SK-N-SH (cell line): ENCODE measurements at regions not wholly inside any gene's neighbourhood (a gene's known extent, or its start where the extent isn't known, plus 50 kb on each side); places are given as distances from the start of the nearest gene placed in this dataset.

Experiments
- CHD2 ChIP-seq: fragments of 150-350 bp; IDR thresholded peaks from 2 replicates; pipeline ENCODE4 v1.6.1; 2018; ENCODE audit warnings: low read length; ENCODE audit not compliant: partially characterized antibody
- CTCF ChIP-seq: fragments of 200-600 bp; sonication (generic); IDR thresholded peaks from 2 replicates; pipeline ENCODE4 v1.6.1; 2017; ENCODE audit warnings: antibody characterized with exemption, mild to moderate bottlenecking, moderate library complexity
- ELF1 ChIP-seq: IDR thresholded peaks from 2 replicates; pipeline ENCODE4 v1.4.0; 2012
- EP300 ChIP-seq, 2 experiments: IDR thresholded peaks; 2 replicates each; pipeline versions ENCODE4 v1.4.0 to v1.6.1; 2012; ENCODE audit warnings: borderline replicate concordance in 1 of 2, low read depth in 1 of 2, low read length in 1 of 2
- EZH2phosphoT487 ChIP-seq: fragments of 200-600 bp; sonication (generic); IDR thresholded peaks from 2 replicates; pipeline ENCODE4 v1.6.1; 2017; ENCODE audit warnings: low read depth, mixed run types, mild to moderate bottlenecking, antibody characterized with exemption, moderate library complexity, borderline replicate concordance
- FOXM1 ChIP-seq: IDR thresholded peaks from 2 replicates; pipeline ENCODE4 v1.4.0; 2012; ENCODE audit warnings: low read depth, mild to moderate bottlenecking
- POLR2AphosphoS5 ChIP-seq: IDR thresholded peaks from 2 replicates; pipeline ENCODE4 v1.6.1; 2012; ENCODE audit warnings: low read depth, low read length
- REST ChIP-seq: IDR thresholded peaks from 2 replicates; pipeline ENCODE4 v1.6.1; 2012; ENCODE audit warnings: mild to moderate bottlenecking, low read depth, low read length, moderate library complexity
- USF1 ChIP-seq: IDR thresholded peaks from 2 replicates; pipeline ENCODE4 v1.4.0; 2012; ENCODE audit warnings: low read depth, borderline replicate concordance
- USF2 ChIP-seq: fragments of 150-350 bp; IDR thresholded peaks from 2 replicates; pipeline ENCODE4 v1.6.1; 2017; ENCODE audit warnings: antibody characterized with exemption, low read length, low read depth, borderline replicate concordance
- ZBTB33 ChIP-seq: IDR thresholded peaks from 2 replicates; pipeline ENCODE4 v1.4.0; 2012; ENCODE audit warnings: low read depth, borderline replicate concordance

GRCh38 chr1:70874063-70874462 lies 173.6 kb downstream of the PTGER3 start:
- TF ChIP-seq CTCF = no peak
- no peak for TF ChIP-seq EZH2phosphoT487
- TF ChIP-seq FOXM1 = no peak
- TF ChIP-seq ZBTB33 = no peak
- TF ChIP-seq EP300 (IDR thresholded peaks at IDR 0.05; ENCODE audit: borderline replicate concordance in 1 of 2, low read depth in 1 of 2, low read length in 1 of 2) = no peak
- TF ChIP-seq USF2 = no peak
- no peak for TF ChIP-seq POLR2AphosphoS5
- no peak for TF ChIP-seq REST
- no peak for TF ChIP-seq ELF1
- no peak for TF ChIP-seq USF1
- no peak for TF ChIP-seq CHD2
